ENCODE measurements at regions not wholly inside any gene's neighbourhood (a gene's known extent, or its start where the extent isn't known, plus 50 kb on each side); places are given as distances from the start of the nearest gene placed in this dataset.

DNA sequence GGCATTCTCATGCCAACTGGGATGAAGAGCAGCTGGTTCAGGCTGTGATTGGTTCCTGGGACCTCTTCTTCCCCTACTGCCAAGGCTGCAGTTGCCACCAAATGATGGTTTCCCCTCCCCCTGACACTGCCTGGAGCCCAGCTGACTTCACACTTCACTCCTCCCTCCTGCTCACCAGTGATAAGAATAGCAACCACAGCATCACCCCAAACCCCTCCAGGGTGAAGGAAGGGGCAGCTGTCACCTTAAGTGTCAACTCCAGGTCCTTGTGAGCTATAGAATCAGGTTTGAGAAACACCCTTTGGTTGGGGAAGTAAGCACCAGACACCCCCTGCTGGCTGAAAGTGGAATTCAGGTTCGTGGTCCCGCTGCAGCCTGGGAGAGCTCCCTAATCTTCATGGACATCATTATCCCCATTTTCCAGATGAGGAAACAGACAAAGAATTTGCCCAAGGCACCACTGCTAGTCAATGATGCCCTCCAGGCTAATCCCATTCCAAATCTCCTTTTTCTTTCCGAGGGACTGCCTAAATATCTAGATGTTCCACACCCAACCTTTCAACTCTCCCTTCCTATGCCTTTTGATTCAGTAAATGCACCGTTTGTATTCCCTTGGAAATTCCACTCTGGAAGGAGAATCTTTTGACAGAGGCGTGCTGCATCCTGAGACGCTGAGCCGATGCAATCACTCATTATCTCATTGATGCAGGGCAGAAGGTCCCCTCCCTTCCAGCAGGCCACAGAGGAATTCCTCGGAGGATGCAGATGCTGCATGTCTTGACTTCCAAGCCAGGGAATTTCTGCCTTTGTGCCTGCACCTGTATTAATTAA lies 50.6 kb upstream of the UQCRFS1 start:
- Mint-ChIP-seq H3K27me3 (ENCODE audit: low read depth, poor library complexity) (peaks cover 42% of the 10 kb centered on the region), H3K36me3 (ENCODE audit: low read depth) (no peaks in the 10 kb centered on the region), H3K9me3 (peaks cover 5% of the 10 kb centered on the region), H3K4me1 (peaks cover 49% of the 10 kb centered on the region), H3K4me3 (no peak overlapping the region), H3K27ac (no peak overlapping the region)
- TF ChIP-seq, protein P1, sequence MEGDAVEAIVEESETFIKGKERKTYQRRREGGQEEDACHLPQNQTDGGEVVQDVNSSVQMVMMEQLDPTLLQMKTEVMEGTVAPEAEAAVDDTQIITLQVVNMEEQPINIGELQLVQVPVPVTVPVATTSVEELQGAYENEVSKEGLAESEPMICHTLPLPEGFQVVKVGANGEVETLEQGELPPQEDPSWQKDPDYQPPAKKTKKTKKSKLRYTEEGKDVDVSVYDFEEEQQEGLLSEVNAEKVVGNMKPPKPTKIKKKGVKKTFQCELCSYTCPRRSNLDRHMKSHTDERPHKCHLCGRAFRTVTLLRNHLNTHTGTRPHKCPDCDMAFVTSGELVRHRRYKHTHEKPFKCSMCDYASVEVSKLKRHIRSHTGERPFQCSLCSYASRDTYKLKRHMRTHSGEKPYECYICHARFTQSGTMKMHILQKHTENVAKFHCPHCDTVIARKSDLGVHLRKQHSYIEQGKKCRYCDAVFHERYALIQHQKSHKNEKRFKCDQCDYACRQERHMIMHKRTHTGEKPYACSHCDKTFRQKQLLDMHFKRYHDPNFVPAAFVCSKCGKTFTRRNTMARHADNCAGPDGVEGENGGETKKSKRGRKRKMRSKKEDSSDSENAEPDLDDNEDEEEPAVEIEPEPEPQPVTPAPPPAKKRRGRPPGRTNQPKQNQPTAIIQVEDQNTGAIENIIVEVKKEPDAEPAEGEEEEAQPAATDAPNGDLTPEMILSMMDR (IDR thresholded peaks at IDR 0.05), result peak; percentile 84
- peak; percentile 79 for DNase-seq

DNA sequence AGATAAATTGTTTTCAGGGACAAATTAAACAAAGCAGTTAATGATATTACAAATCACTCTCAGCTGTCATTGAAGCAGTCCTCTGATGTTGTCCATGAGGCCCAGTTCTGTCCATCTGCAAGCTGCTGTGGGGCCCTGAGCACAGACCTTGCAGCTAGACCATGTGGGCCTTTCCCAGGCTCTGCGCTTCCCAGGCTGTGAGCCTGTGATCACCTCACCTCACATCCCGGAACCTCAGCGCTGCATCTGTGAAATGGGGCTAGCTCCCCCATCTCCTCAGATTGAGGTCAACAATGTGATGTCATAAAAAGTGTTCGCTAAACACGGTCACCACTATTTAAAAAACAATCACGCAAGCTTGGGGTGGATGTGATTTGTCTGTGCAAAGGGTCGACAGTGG lies 51.9 kb upstream of the UQCRFS1 start:
- TF ChIP-seq, protein P1 (IDR thresholded peaks at IDR 0.05), result no peak
- DNase-seq, result no peak
- H3K4me3 Mint-ChIP-seq, result no peak overlapping the region
- H3K27ac Mint-ChIP-seq, result no peak overlapping the region
- H3K36me3 Mint-ChIP-seq (ENCODE audit: low read depth), result no peaks in the 10 kb centered on the region
- H3K9me3 Mint-ChIP-seq, result no peaks in the 10 kb centered on the region
- H3K27me3 Mint-ChIP-seq (ENCODE audit: low read depth, poor library complexity), result peaks cover 40% of the 10 kb centered on the region
- peaks cover 47% of the 10 kb centered on the region for H3K4me1 Mint-ChIP-seq

DNA sequence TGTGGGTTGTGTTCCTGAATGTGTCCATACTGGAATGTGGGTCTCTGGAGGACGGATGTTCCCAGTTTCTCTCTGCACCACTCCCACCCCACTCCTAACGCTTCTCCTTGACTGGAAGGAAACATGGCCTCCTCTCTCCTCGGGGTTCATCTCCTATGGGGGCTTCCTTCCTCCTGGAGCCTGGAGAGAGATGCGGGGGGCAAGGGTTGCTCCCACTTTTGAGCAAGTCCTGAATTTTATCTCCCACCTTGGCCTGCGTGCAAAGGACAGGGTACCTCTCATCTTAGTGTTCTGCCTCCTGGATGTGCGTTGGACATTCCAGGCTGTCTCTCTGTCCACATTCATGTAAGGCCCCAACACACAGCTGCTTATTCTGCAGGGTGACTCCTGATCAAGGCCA lies 52.5 kb upstream of the UQCRFS1 start:
- H3K4me1 Mint-ChIP-seq, result peaks cover 47% of the 10 kb centered on the region
- no peaks in the 10 kb centered on the region for H3K9me3 Mint-ChIP-seq
- peaks cover 42% of the 10 kb centered on the region for H3K27me3 Mint-ChIP-seq (ENCODE audit: low read depth, poor library complexity)
- no peak overlapping the region for H3K4me3 Mint-ChIP-seq
- H3K36me3 Mint-ChIP-seq (ENCODE audit: low read depth), result no peaks in the 10 kb centered on the region
- TF ChIP-seq, protein P1 (IDR thresholded peaks at IDR 0.05), result no peak
- no peak overlapping the region for H3K27ac Mint-ChIP-seq
- no peak for DNase-seq

DNA sequence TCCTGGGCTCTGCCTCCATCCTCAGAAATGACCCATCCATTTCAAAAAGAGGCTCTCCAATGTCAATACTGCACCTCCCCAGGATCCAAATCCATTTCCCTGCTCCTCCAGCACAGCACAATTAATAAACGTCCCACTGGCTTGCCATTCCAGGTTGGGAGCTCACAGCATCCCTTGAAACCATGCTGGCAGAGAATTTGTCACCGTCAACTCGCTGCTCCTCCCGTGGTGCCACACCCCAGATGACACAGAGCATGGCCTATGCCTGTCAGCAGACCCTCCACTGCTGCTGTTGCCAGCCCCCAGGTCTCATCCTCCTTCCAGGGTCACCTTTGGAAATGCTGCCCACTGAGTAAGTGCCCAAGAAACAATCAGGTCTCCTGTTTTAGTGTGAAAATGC lies 53.0 kb upstream of the UQCRFS1 start:
- Mint-ChIP-seq H3K27me3 (ENCODE audit: low read depth, poor library complexity) (peaks cover 43% of the 10 kb centered on the region), H3K4me1 (peaks cover 45% of the 10 kb centered on the region), H3K9me3 (no peaks in the 10 kb centered on the region), H3K36me3 (ENCODE audit: low read depth) (no peaks in the 10 kb centered on the region), H3K27ac (no peak overlapping the region), H3K4me3 (no peak overlapping the region)
- DNase-seq, result no peak
- TF ChIP-seq, protein P1 (IDR thresholded peaks at IDR 0.05), result no peak

DNA sequence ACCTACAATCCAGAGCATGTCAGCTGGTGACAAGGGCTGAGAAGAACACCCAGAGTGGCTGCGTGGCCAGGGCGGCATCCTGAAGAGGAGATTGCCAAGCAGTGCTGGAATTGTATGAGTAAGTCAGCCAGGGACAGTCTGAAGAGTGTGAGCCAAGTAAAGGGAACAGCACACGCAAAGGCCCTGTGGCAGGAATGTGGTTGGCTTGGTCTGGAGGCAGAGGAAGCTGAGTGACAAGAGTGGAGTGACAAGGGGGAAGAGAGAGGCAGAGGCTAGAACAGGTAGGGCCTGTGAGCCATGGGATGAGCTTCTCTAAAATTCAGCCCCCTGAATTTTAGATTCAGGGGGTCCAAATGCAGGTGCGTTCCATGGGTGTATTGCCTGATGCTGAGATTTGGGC lies 53.7 kb upstream of the UQCRFS1 start:
- Mint-ChIP-seq H3K27ac (no peak overlapping the region), H3K36me3 (ENCODE audit: low read depth) (no peaks in the 10 kb centered on the region), H3K4me3 (no peak overlapping the region), H3K9me3 (no peaks in the 10 kb centered on the region), H3K4me1 (peaks cover 45% of the 10 kb centered on the region), H3K27me3 (ENCODE audit: low read depth, poor library complexity) (peaks cover 44% of the 10 kb centered on the region)
- TF ChIP-seq, protein P1 (IDR thresholded peaks at IDR 0.05), result no peak
- no peak for DNase-seq

DNA sequence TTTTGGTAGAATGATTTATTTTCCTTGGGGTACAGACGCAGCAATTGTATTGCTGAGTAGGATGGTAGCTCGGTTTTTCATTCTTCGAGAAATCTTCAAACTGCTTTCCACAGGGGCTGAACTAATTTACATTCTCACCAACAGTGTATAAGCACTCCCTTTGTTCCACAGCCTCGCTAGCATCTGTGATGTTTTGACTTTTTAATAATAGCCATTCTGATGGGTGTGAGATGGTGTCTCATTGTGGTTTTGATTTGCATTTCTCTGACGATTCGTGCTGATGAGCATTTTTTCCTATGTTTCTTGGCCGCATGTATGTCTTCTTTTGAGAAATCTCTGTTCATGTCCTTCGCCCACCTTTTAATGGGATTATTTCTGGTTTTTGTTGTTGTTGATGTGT lies 54.8 kb upstream of the UQCRFS1 start:
- H3K27ac Mint-ChIP-seq, result no peak overlapping the region
- peaks cover 39% of the 10 kb centered on the region for H3K27me3 Mint-ChIP-seq (ENCODE audit: low read depth, poor library complexity)
- no peaks in the 10 kb centered on the region for H3K9me3 Mint-ChIP-seq
- TF ChIP-seq, protein P1 (IDR thresholded peaks at IDR 0.05), result no peak
- DNase-seq, result no peak
- H3K36me3 Mint-ChIP-seq (ENCODE audit: low read depth), result no peaks in the 10 kb centered on the region
- no peak overlapping the region for H3K4me3 Mint-ChIP-seq
- H3K4me1 Mint-ChIP-seq, result peaks cover 45% of the 10 kb centered on the region

All from nephron progenitor cell (in vitro differentiated cells).